Epithelial cell of proximal tubule (primary cell): ENCODE measurements at regions not wholly inside any gene's neighbourhood (a gene's known extent, or its start where the extent isn't known, plus 50 kb on each side); places are given as distances from the start of the nearest gene placed in this dataset.

Source experiments
- DNase-seq: peaks from one replicate; pipeline ENCODE4 v3.0.0-alpha.2; 2011; ENCODE audit warnings: low read depth
- H3K4me3 ChIP-seq: 2 replicates; pipeline ENCODE4 v1.5.1; 2011; ENCODE audit warnings: low read depth, mild to moderate bottlenecking, low read length
- TF ChIP-seq, protein P1 (sequence below): conservative IDR thresholded peaks from 2 replicates; pipeline ENCODE4 v1.5.1; 2012; ENCODE audit warnings: low read depth, mild to moderate bottlenecking, low read length

DNA sequence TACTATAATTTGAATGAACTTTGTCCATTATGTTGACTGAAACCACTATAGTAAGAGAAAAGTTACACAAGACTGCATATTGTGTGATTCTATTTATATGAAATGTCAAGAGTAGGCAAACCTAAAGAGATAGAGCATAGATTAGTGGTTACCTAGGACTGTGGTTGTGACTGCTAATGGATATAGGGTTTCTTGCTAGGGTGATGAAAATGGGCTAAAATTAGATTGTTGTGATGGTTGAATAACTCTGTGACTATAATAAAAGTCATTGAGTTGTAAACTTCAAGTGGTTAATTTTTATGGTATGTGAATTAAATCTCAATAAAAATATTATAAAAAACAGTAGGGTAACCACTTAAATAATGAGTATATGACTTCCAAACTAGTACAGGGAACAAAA lies 142.9 kb upstream of the AHR start:
- no peak overlapping the region for H3K4me3 ChIP-seq
- TF ChIP-seq, protein P1, sequence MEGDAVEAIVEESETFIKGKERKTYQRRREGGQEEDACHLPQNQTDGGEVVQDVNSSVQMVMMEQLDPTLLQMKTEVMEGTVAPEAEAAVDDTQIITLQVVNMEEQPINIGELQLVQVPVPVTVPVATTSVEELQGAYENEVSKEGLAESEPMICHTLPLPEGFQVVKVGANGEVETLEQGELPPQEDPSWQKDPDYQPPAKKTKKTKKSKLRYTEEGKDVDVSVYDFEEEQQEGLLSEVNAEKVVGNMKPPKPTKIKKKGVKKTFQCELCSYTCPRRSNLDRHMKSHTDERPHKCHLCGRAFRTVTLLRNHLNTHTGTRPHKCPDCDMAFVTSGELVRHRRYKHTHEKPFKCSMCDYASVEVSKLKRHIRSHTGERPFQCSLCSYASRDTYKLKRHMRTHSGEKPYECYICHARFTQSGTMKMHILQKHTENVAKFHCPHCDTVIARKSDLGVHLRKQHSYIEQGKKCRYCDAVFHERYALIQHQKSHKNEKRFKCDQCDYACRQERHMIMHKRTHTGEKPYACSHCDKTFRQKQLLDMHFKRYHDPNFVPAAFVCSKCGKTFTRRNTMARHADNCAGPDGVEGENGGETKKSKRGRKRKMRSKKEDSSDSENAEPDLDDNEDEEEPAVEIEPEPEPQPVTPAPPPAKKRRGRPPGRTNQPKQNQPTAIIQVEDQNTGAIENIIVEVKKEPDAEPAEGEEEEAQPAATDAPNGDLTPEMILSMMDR: no peak
- no peak for DNase-seq

DNA sequence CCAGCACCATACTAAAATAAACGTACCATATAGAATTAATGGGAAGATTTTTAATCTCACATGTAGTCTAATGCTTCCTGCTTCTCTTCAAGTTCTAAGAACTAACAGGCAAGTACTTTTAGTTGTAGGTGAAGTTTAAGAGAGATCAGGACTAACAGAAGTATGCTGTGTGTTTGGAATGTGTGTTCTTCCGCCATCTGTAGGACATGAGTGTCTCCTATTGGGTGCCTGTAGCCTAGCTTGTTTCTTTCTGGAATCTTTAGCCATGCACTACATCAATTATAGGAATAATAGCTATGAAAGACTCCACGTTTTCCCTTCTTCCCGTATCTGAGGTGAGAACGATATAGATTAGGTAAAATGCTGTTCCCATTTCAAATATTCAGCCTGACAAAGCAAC lies 140.2 kb upstream of the AHR start:
- no peak overlapping the region for H3K4me3 ChIP-seq
- TF ChIP-seq, protein P1: peak; percentile 3
- no peak for DNase-seq

DNA sequence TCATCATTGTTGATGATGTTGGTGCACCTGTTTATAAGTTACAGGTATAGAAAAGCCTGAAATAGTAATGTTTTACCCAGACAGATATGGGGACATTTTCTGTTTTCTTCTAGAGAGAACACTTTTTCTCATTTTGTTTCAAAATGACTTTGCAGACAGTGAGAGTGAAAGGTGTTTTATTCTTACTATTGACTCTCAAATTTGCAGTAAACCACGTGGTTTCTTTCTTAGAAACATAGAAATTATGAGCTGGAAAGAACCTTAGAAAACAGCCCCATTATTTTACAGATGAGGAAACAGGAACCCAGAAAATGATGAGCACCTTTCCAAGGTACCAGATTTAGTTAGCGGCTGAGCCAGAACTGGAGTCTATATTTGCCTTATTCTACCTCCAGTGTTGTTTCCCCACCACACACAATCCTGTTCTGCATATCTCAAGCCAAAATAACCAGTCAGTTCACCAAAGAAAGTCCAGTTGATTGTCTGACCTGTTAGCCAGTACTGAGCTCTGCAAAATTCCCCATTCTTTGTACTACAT lies 138.9 kb upstream of the AHR start:
- no peak overlapping the region for H3K4me3 ChIP-seq
- TF ChIP-seq, protein P1: no peak
- no peak for DNase-seq

DNA sequence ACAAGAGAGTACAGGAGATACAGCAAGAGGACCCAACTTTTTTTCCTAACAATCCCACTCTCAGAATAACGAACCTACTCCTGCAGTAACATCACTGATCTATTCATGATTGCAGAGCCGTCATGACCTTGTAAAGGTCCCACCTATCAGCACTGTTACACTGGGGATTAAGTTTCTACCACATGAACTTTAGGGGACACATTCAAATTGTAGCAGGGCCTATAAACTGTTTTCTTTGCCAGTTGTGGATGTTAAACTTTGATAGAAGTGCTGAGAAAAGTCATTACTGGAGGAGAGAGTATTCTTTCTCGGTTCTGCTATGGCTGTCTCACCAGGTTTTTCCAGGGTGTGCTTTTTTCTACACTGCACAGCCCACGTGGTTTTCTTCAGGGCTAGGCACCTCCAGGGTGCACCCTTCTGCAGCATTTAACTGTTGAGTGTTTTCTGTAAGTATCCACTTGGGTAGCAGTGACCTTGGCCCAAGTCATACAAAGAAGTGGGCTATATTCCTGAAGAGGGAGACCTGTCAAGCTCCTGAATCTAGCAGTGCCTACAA lies 131.6 kb upstream of the AHR start:
- TF ChIP-seq, protein P1: no peak
- H3K4me3 ChIP-seq: no peak overlapping the region

DNA sequence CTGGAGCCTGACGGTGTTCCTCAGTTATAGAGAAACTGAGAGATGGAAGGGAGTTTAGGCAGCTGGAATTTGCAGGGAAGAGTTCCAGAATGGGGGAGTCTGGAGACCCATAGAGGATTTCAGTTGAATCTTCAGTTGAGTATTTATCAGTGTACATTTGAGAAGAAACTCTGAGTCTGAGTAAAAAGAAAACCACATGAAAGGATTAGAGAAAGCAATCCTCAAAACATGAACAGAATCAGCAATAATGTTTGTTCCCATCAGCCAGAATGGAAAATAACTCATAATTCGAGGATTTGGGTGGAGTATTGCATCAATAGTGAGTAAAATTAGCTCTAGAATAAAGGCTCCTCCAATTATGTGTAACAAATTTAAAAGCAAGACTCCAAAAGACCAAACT lies 130.0 kb upstream of the AHR start:
- no peak overlapping the region for H3K4me3 ChIP-seq
- no peak for DNase-seq
- TF ChIP-seq, protein P1: no peak

More for the DNA sequence above, 131.6 kb upstream of the AHR start:
- DNase-seq: no peak

DNA sequence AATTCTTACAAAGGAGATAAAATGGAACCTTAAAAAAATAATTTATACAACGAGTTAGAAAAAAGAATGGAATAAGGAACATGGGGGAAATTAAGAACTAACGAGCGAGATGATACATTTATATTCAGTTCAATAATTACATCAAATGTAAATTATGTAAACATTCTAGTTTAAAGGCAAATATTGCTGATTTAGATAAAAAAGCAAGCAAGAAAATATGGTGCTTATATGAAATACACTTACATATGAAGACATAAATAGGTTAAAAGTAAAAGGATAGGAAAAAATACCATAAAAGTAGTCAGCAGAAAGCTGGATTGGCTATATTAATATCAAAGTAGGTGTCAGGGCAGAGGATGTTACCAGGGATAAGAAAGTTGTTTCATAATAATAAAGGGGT lies 127.0 kb upstream of the AHR start:
- TF ChIP-seq, protein P1: no peak
- no peak for DNase-seq
- H3K4me3 ChIP-seq: no peak overlapping the region

DNA sequence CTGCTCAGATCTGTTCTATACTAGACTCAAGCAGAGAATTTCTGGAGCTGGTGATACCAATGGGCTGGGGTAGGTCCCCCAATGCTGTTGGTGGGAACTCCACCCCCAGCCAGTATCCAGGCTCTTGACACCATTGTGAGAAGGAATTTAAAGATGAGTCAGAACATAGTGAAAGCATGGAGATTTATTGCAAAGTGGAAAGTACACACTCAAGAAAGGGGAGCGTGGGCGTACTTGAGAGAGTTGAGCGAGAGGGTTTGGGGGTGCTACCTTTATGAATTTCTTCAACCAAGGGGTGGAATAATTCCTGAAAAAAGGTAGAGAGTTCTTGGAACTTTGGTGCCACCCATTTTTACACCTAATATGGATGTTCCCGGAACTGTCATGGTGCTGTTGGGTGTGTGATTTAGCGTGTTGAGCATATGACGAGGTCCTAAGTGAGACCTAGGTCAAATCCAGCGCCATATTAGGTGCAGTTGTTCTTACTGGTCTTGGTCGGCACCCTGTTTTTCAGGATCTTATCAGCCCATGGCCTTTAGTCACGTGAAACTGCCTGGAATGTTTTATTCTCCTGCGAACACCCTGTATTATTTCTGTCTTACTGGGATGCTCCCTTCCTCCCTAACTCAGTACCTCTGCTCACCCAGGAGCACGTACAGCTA lies 122.0 kb upstream of the AHR start:
- no peak overlapping the region for H3K4me3 ChIP-seq
- TF ChIP-seq, protein P1: no peak
- no peak for DNase-seq
